Vagina (tissue), 2 donors: ENCODE measurements at regions not wholly inside any gene's neighbourhood (a gene's known extent, or its start where the extent isn't known, plus 50 kb on each side); places are given as distances from the start of the nearest gene placed in this dataset.
A peak's percentile ranks its signal among the peaks of the same experiment; 100 is the strongest.

Experiments used
- DNase-seq, 2 donors: peaks; one replicate each; pipeline ENCODE4 v3.0.0-alpha.2; 2017; ENCODE audit errors: extremely low spot score in 2 of 2
- H3K27ac ChIP-seq: fragments of 200-600 bp; sonication (generic); one replicate; pipeline ENCODE4 v1.5.1; 2019
- H3K27me3 ChIP-seq: fragments of 200-600 bp; sonication (generic); one replicate; pipeline ENCODE4 v1.5.1; 2019
- H3K36me3 ChIP-seq, 2 donors: fragments of 200-600 bp; sonication (generic); one replicate each; pipeline ENCODE4 v1.5.1; 2017 to 2019
- H3K4me1 ChIP-seq: fragments of 200-600 bp; sonication (generic); one replicate; pipeline ENCODE4 v1.5.1; 2019
- H3K4me3 ChIP-seq, 2 donors: fragments of 200-600 bp; sonication (generic); 1 replicate in 1 of 2; 2 replicates in 1 of 2; pipeline ENCODE4 v1.5.1; 2016 to 2019
- H3K9me3 ChIP-seq: fragments of 200-600 bp; sonication (generic); one replicate; pipeline ENCODE4 v1.5.1; 2019
- POLR2A ChIP-seq, 2 donors: fragments of 450-650 bp; IDR thresholded peaks; one replicate each; pipeline ENCODE4 v1.6.1; 2017; ENCODE audit warnings: antibody characterized with exemption in 2 of 2, mild to moderate bottlenecking in 2 of 2, moderate library complexity in 2 of 2
- POLR2AphosphoS5 ChIP-seq, 2 donors: sonication (generic); formaldehyde crosslinking; IDR thresholded peaks; one replicate each; pipeline ENCODE4 v1.9.0; 2017; ENCODE audit warnings: antibody characterized with exemption in 2 of 2, mild to moderate bottlenecking in 2 of 2, low read depth in 1 of 2; ENCODE audit not compliant: insufficient read depth in 1 of 2
- intact Hi-C: fragments of 100-400 bp; cut with DNase I; formaldehyde crosslinking; loops from one replicate; pipeline ENCODE4 v1.15.1; 2023
- TF ChIP-seq, protein P1 (sequence below), 3 experiments: fragments of 450-650 bp in 2 of 3; fragments of 200-600 bp in 1 of 3; sonication (generic) in 1 of 3; IDR thresholded peaks; one replicate each; pipeline ENCODE4 v1.5.1; 2017 to 2019; ENCODE audit warnings: antibody characterized with exemption in 3 of 3, mild to moderate bottlenecking in 2 of 3, moderate library complexity in 2 of 3

DNA sequence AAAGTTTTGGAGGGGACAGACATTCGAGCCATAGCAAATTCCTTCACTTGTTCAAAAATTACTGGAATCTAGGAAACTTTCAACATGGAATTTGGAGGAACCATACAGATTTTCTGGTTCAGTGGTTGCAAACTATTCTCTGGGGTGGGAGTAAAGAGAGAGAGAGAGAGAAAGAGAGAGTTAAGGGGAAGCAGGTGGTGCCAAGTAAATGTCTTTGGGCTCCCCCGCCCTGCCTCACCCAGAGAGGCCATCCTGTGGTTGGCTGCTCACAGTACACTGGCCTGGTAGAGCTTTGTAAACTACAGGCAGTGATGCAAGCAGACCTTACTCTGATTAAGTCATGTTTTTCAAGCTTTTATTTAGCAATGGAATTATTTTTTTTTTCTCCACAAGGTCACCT lies 82.6 kb downstream of the ADAMTS15 start:
- Histone ChIP-seq H3K4me1 (no peaks in the 10 kb centered on the region), H3K36me3 (no peaks in the 10 kb centered on the region), H3K4me3 (no peak overlapping the region), H3K27me3 (no peaks in the 10 kb centered on the region), H3K27ac (no peak overlapping the region), H3K9me3 (no peaks in the 10 kb centered on the region)
- intact Hi-C loops = no loop called here
- TF ChIP-seq POLR2AphosphoS5 (IDR thresholded peaks at IDR 0.05; ENCODE audit: insufficient read depth in 1 of 2, low read depth in 1 of 2) (no peak), POLR2A (IDR thresholded peaks at IDR 0.05) (no peak)
- TF ChIP-seq, protein P1, sequence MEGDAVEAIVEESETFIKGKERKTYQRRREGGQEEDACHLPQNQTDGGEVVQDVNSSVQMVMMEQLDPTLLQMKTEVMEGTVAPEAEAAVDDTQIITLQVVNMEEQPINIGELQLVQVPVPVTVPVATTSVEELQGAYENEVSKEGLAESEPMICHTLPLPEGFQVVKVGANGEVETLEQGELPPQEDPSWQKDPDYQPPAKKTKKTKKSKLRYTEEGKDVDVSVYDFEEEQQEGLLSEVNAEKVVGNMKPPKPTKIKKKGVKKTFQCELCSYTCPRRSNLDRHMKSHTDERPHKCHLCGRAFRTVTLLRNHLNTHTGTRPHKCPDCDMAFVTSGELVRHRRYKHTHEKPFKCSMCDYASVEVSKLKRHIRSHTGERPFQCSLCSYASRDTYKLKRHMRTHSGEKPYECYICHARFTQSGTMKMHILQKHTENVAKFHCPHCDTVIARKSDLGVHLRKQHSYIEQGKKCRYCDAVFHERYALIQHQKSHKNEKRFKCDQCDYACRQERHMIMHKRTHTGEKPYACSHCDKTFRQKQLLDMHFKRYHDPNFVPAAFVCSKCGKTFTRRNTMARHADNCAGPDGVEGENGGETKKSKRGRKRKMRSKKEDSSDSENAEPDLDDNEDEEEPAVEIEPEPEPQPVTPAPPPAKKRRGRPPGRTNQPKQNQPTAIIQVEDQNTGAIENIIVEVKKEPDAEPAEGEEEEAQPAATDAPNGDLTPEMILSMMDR (IDR thresholded peaks at IDR 0.05) = no peak
- DNase-seq = no peak

DNA sequence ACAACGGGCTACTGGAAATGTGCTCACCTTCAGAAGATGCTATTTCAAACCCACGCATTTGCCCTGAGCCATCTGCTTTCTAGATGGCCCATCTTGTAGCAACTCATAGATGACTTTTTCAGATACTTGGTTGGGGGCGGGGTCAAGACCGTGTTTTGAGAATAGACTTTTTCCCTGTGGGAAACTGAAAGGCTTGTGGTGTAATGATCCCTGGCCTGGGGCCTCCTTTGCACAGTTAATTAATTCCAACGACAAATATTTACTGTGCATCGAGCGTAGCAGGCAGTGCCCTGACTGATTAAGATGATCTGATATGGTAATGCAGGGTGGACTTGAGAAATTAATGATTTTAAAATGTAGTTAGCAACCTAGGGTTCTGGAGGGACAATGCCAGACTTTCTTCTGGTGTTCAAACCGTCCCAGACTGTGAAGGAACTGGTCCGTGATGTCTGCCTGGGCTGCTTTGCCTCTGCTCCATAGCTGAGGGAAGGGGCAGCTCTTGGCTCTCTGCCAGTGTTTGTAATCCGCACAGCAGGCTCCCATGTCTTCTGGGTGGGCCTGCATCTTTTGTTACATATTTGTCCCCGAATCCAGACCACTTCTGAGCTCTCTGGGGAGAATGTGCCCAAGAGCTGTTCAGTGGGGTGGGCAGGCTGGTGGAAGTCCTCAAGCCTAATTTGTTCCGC lies 84.8 kb downstream of the ADAMTS15 start:
- Histone ChIP-seq H3K36me3 (no peaks in the 10 kb centered on the region), H3K9me3 (no peaks in the 10 kb centered on the region), H3K27ac (no peak overlapping the region), H3K4me3 (no peak overlapping the region), H3K27me3 (no peaks in the 10 kb centered on the region), H3K4me1 (no peaks in the 10 kb centered on the region)
- DNase-seq = peak in 1 of 2 donors; percentile 70
- TF ChIP-seq POLR2AphosphoS5 (IDR thresholded peaks at IDR 0.05; ENCODE audit: insufficient read depth in 1 of 2, low read depth in 1 of 2) = no peak
- TF ChIP-seq POLR2A (IDR thresholded peaks at IDR 0.05) = no peak
- TF ChIP-seq, protein P1 (IDR thresholded peaks at IDR 0.05) = no peak
- intact Hi-C loops = no loop called here

DNA sequence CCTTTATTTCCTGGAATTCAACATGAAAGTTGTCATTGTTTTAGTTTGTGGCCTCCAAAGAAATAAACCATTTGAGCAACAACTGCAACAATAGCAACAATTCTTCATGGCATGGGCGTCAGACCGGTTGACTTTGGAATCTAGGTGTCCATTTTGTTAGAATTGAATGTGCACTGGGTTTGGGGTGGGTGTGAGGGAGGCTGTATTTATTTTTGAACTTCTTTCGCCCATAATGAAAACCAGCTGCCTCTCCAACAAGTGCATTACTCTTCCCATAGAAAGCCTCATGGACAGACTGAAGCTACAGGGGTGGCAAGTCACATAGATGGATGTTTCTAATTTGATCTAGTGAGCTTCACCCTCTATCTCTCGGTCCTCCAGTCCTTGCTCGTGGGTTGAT lies 85.4 kb downstream of the ADAMTS15 start:
- TF ChIP-seq POLR2A (IDR thresholded peaks at IDR 0.05) = no peak
- TF ChIP-seq POLR2AphosphoS5 (IDR thresholded peaks at IDR 0.05; ENCODE audit: insufficient read depth in 1 of 2, low read depth in 1 of 2) = no peak
- no peaks in the 10 kb centered on the region for H3K27me3 ChIP-seq
- H3K27ac ChIP-seq = no peak overlapping the region
- no peak for DNase-seq
- intact Hi-C loops = no loop called here
- no peaks in the 10 kb centered on the region for H3K9me3 ChIP-seq
- H3K36me3 ChIP-seq = no peaks in the 10 kb centered on the region
- H3K4me3 ChIP-seq = no peak overlapping the region
- H3K4me1 ChIP-seq = no peaks in the 10 kb centered on the region

DNA sequence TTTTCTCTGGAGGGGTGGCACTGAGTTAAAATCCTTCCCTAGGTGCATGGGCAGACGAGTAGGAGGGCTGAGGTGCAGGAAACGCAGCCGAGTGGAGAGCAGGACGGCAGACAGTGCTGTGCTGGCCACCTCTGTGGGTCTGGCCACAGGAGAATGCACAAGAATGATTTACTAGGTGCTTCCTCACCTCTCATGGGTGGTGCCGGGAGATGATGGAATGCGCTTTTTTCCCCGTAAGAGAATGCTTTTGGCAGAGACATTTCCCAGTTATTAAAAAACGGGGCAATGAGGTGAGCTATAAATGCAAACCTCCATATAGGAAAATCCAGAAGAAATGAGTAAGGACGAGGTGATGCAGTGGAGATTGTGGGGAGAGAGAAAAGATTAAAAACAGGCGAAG lies 86.1 kb downstream of the ADAMTS15 start:
- Histone ChIP-seq H3K36me3 (no peaks in the 10 kb centered on the region), H3K27me3 (no peaks in the 10 kb centered on the region), H3K9me3 (no peaks in the 10 kb centered on the region), H3K4me1 (no peaks in the 10 kb centered on the region), H3K4me3 (no peak overlapping the region), H3K27ac (no peak overlapping the region)
- intact Hi-C loops = no loop called here
- no peak for TF ChIP-seq POLR2AphosphoS5 (IDR thresholded peaks at IDR 0.05; ENCODE audit: insufficient read depth in 1 of 2, low read depth in 1 of 2)
- TF ChIP-seq, protein P1 (IDR thresholded peaks at IDR 0.05) = no peak
- no peak for TF ChIP-seq POLR2A (IDR thresholded peaks at IDR 0.05)
- DNase-seq = no peak

DNA sequence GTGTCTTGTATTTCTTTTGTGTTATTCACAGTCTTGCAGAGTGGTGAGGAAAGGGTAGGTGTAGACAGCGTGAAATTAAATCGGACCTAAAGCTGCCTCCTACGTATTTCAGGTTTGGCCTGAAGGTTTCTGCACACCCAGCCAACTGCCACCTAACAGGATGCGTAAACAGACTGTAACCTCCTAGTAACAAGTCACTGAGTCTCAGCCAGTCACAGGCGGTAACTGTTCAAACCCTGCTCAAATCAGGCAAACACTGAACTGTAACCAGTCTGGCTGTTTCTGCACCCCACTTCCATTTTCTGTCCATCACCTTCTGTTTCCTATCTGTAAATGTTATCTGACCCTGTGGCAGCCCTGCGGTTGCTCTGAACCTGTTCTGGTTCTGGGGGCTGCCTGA lies 87.1 kb downstream of the ADAMTS15 start:
- Histone ChIP-seq H3K27ac (no peak overlapping the region), H3K9me3 (no peaks in the 10 kb centered on the region), H3K27me3 (no peaks in the 10 kb centered on the region), H3K4me3 (no peak overlapping the region), H3K36me3 (no peaks in the 10 kb centered on the region), H3K4me1 (no peaks in the 10 kb centered on the region)
- TF ChIP-seq, protein P1 (IDR thresholded peaks at IDR 0.05) = no peak
- no peak for TF ChIP-seq POLR2A (IDR thresholded peaks at IDR 0.05)
- TF ChIP-seq POLR2AphosphoS5 (IDR thresholded peaks at IDR 0.05; ENCODE audit: insufficient read depth in 1 of 2, low read depth in 1 of 2) = no peak
- intact Hi-C loops = no loop called here
- DNase-seq = peak in 1 of 2 donors; percentile 65
